ENCODE measurements at regions not wholly inside any gene's neighbourhood (a gene's known extent, or its start where the extent isn't known, plus 50 kb on each side); places are given as distances from the start of the nearest gene placed in this dataset.

DNA sequence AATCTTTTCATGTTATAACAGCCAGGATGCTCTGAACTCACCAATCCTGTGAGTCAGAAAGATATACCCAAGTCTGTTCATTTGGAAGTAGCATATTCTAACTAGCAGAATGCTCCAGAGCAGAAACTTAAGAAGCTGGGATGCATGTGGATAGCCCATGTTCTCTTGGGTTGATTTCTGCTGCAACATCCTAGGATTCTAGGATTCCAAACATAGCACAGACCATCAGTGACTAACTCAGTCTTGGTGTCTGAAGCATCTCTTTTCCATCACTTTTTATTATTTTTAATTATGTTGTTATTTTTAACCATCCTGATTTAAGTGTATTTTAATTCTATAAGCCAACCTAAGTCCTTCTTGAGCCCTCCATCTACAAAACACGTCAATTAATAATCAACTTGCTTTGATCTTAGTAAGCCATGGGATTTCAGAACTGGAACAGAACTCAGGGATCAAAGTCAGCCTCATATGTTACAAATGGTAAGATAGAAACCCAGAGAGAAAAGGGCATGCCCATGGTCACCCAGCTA, 85.4 kb downstream of the OSR1 start:
- no peaks in the 10 kb centered on the region for H3K9me3 ChIP-seq
- H3K4me3 ChIP-seq: no peak overlapping the region
- TF ChIP-seq POLR2A (IDR thresholded peaks at IDR 0.05) (no peak), POLR2AphosphoS5 (IDR thresholded peaks at IDR 0.05) (no peak), EP300 (IDR thresholded peaks at IDR 0.05) (no peak)
- TF ChIP-seq, protein P1, sequence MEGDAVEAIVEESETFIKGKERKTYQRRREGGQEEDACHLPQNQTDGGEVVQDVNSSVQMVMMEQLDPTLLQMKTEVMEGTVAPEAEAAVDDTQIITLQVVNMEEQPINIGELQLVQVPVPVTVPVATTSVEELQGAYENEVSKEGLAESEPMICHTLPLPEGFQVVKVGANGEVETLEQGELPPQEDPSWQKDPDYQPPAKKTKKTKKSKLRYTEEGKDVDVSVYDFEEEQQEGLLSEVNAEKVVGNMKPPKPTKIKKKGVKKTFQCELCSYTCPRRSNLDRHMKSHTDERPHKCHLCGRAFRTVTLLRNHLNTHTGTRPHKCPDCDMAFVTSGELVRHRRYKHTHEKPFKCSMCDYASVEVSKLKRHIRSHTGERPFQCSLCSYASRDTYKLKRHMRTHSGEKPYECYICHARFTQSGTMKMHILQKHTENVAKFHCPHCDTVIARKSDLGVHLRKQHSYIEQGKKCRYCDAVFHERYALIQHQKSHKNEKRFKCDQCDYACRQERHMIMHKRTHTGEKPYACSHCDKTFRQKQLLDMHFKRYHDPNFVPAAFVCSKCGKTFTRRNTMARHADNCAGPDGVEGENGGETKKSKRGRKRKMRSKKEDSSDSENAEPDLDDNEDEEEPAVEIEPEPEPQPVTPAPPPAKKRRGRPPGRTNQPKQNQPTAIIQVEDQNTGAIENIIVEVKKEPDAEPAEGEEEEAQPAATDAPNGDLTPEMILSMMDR (IDR thresholded peaks at IDR 0.05): no peak
- H3K4me1 ChIP-seq: no peaks in the 10 kb centered on the region
- H3K27me3 ChIP-seq: no peaks in the 10 kb centered on the region
- no peak overlapping the region for H3K27ac ChIP-seq
- WGBS, 2 donors (ENCODE audit: low coverage in 1 of 2): 85% methylated on average over 1 of the region's 1 CpG; no CpG with 5 or more reads in 1 of the 2 donors
- no peak for ATAC-seq
- H3K36me3 ChIP-seq: no peaks in the 10 kb centered on the region

DNA sequence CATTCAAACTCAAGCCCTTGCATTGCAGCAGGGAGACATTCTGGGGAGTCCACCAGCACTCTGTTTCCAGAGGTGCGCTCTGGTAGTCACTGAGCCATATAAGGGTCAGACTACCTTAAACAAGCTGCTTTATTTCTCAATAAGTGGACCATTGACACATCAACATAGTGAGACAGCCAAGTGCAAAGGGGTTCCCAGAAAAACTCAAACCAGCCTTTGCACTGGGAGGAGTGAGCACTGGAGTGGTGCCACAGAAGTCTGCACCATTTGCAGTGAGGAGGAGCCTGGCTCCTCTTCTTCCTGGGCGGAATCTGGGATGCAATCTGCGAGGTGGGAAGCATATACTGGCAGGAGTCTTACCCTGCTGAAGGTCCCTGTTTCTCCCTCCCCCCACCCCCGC, 86.4 kb downstream of the OSR1 start:
- no peaks in the 10 kb centered on the region for H3K4me1 ChIP-seq
- no peak for ATAC-seq
- H3K36me3 ChIP-seq: no peaks in the 10 kb centered on the region
- no peaks in the 10 kb centered on the region for H3K27me3 ChIP-seq
- WGBS, 2 donors (ENCODE audit: low coverage in 1 of 2): 56 to 100% methylated on average over 1 to 2 of the region's 4 CpGs
- TF ChIP-seq EP300 (IDR thresholded peaks at IDR 0.05): no peak
- no peak for TF ChIP-seq POLR2A (IDR thresholded peaks at IDR 0.05)
- no peak for TF ChIP-seq POLR2AphosphoS5 (IDR thresholded peaks at IDR 0.05)
- TF ChIP-seq, protein P1 (IDR thresholded peaks at IDR 0.05): no peak
- no peaks in the 10 kb centered on the region for H3K9me3 ChIP-seq
- H3K27ac ChIP-seq: no peak overlapping the region
- H3K4me3 ChIP-seq: no peak overlapping the region

DNA sequence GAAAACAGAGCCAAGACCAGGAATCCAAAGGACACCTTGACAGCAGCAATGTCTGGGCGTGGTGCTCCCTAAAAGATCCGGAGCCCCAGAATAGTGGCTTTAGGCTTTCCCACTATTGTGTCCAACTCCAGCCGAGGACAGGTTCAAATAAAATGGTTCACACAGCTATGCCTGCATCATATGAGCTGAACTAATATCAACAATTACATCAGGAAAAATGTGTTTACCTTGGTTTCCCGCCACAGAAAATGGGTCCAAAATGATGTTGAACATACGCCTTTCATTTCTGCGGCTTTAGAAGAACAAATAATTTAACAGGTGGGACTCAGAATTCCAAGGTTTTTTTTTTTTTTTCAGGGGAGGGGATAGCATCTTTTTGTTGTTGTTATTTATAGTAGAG, 93.6 kb downstream of the OSR1 start:
- TF ChIP-seq POLR2AphosphoS5 (IDR thresholded peaks at IDR 0.05) (no peak), POLR2A (IDR thresholded peaks at IDR 0.05) (no peak), EP300 (IDR thresholded peaks at IDR 0.05) (no peak)
- TF ChIP-seq, protein P1 (IDR thresholded peaks at IDR 0.05): no peak
- WGBS, 2 donors (ENCODE audit: low coverage in 1 of 2): 94% methylated on average over 2 to 5 of the region's 6 CpGs
- Histone ChIP-seq H3K27ac (no peak overlapping the region), H3K4me1 (no peaks in the 10 kb centered on the region), H3K9me3 (no peaks in the 10 kb centered on the region), H3K36me3 (no peaks in the 10 kb centered on the region), H3K4me3 (no peak overlapping the region), H3K27me3 (no peaks in the 10 kb centered on the region)
- ATAC-seq: no peak

DNA sequence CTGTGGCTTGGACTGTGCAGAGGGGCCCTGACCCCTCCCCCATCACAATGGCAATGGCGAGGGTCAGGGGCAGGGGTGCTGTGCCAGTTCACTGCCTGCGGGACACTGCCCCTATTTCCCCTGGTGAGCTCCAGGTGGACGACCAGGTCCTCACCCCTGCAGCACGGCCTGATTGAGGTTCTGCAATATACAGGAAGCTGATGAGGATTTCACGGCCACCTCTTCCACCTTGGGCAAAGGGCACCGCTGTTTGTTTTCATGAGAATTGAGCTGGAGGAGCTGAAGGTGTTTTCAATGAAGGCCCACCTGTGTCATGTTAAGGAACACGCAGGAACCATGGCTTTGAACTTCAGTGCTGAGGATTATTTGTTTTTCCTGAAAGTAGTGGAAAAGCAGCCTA, 96.3 kb downstream of the OSR1 start:
- 64 to 89% methylated on average over 3 to 5 of the region's 7 CpGs for WGBS, 2 donors (ENCODE audit: low coverage in 1 of 2)
- no peaks in the 10 kb centered on the region for H3K36me3 ChIP-seq
- no peak for ATAC-seq
- no peak overlapping the region for H3K4me3 ChIP-seq
- no peak overlapping the region for H3K27ac ChIP-seq
- H3K4me1 ChIP-seq: no peaks in the 10 kb centered on the region
- no peaks in the 10 kb centered on the region for H3K27me3 ChIP-seq
- TF ChIP-seq POLR2A (IDR thresholded peaks at IDR 0.05) (no peak), EP300 (IDR thresholded peaks at IDR 0.05) (no peak), POLR2AphosphoS5 (IDR thresholded peaks at IDR 0.05) (no peak)
- TF ChIP-seq, protein P1 (IDR thresholded peaks at IDR 0.05): no peak
- H3K9me3 ChIP-seq: no peaks in the 10 kb centered on the region

DNA sequence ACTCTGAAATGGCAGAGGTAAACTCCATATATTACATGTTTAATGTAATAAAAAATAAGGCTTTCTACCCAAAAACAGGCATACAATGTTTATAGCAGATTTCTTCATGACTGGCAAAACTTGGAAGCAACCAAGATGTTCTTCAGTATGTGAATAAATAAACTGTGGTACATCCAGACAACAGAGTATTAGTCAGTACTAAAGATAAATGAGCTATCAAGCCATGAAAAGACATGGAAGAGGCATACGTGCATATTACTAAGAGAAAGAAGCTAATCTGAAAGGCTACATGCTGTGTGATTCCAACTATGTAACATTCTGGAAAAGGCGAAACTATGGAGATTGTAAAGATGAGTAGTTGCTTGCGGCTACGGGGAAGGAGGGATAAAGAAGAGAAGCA, 97.4 kb downstream of the OSR1 start:
- 76 to 80% methylated on average over 3 to 4 of the region's 4 CpGs for WGBS, 2 donors (ENCODE audit: low coverage in 1 of 2)
- H3K9me3 ChIP-seq: no peaks in the 10 kb centered on the region
- no peak overlapping the region for H3K4me3 ChIP-seq
- H3K4me1 ChIP-seq: no peaks in the 10 kb centered on the region
- TF ChIP-seq POLR2AphosphoS5 (IDR thresholded peaks at IDR 0.05) (no peak), EP300 (IDR thresholded peaks at IDR 0.05) (no peak), POLR2A (IDR thresholded peaks at IDR 0.05) (no peak)
- TF ChIP-seq, protein P1 (IDR thresholded peaks at IDR 0.05): no peak
- ATAC-seq: no peak
- no peaks in the 10 kb centered on the region for H3K36me3 ChIP-seq
- H3K27me3 ChIP-seq: no peaks in the 10 kb centered on the region
- H3K27ac ChIP-seq: no peak overlapping the region

All from gastroesophageal sphincter (tissue), 4 donors.